ENCODE measurements at regions not wholly inside any gene's neighbourhood (a gene's known extent, or its start where the extent isn't known, plus 50 kb on each side); places are given as distances from the start of the nearest gene placed in this dataset.

GRCh38 chr4:177191991-177192390 lies 117.7 kb upstream of the NEIL3 start:
- TF ChIP-seq REST (IDR thresholded peaks at IDR 0.05; ENCODE audit: insufficient read depth in 1 of 2, low read depth in 2 of 2, low read length in 2 of 2) (no peak), POLR2AphosphoS5 (IDR thresholded peaks at IDR 0.05; ENCODE audit: low read depth, low read length) (no peak), SIN3A (IDR thresholded peaks at IDR 0.05; ENCODE audit: borderline replicate concordance, insufficient read depth, low read length) (no peak), FOXP2 (optimal IDR thresholded peaks at IDR 0.05; ENCODE audit: borderline replicate concordance, extremely low read depth, extremely low read length, insufficient read depth) (no peak), TAF1 (IDR thresholded peaks at IDR 0.05; ENCODE audit: borderline replicate concordance, insufficient read depth, low read length) (no peak)

GRCh38 chr4:177194906-177195305 lies 114.8 kb upstream of the NEIL3 start:
- no peak for TF ChIP-seq FOXP2 (optimal IDR thresholded peaks at IDR 0.05; ENCODE audit: borderline replicate concordance, extremely low read depth, extremely low read length, insufficient read depth)
- TF ChIP-seq REST (IDR thresholded peaks at IDR 0.05; ENCODE audit: insufficient read depth in 1 of 2, low read depth in 2 of 2, low read length in 2 of 2) = no peak
- no peak for TF ChIP-seq SIN3A (IDR thresholded peaks at IDR 0.05; ENCODE audit: borderline replicate concordance, insufficient read depth, low read length)
- no peak for TF ChIP-seq TAF1 (IDR thresholded peaks at IDR 0.05; ENCODE audit: borderline replicate concordance, insufficient read depth, low read length)
- TF ChIP-seq POLR2AphosphoS5 (IDR thresholded peaks at IDR 0.05; ENCODE audit: low read depth, low read length) = no peak

GRCh38 chr4:177196615-177197014 lies 113.1 kb upstream of the NEIL3 start:
- TF ChIP-seq REST (IDR thresholded peaks at IDR 0.05; ENCODE audit: insufficient read depth in 1 of 2, low read depth in 2 of 2, low read length in 2 of 2) (no peak), POLR2AphosphoS5 (IDR thresholded peaks at IDR 0.05; ENCODE audit: low read depth, low read length) (no peak), FOXP2 (optimal IDR thresholded peaks at IDR 0.05; ENCODE audit: borderline replicate concordance, extremely low read depth, extremely low read length, insufficient read depth) (no peak), SIN3A (IDR thresholded peaks at IDR 0.05; ENCODE audit: borderline replicate concordance, insufficient read depth, low read length) (no peak)

GRCh38 chr4:177201614-177202013 lies 108.1 kb upstream of the NEIL3 start:
- TF ChIP-seq TAF1 (IDR thresholded peaks at IDR 0.05; ENCODE audit: borderline replicate concordance, insufficient read depth, low read length) (no peak), SIN3A (IDR thresholded peaks at IDR 0.05; ENCODE audit: borderline replicate concordance, insufficient read depth, low read length) (no peak), POLR2AphosphoS5 (IDR thresholded peaks at IDR 0.05; ENCODE audit: low read depth, low read length) (no peak), FOXP2 (optimal IDR thresholded peaks at IDR 0.05; ENCODE audit: borderline replicate concordance, extremely low read depth, extremely low read length, insufficient read depth) (no peak), REST (IDR thresholded peaks at IDR 0.05; ENCODE audit: insufficient read depth in 1 of 2, low read depth in 2 of 2, low read length in 2 of 2) (no peak)

- TF ChIP-seq TAF1 (IDR thresholded peaks at IDR 0.05; ENCODE audit: borderline replicate concordance, insufficient read depth, low read length) (no peak), REST (IDR thresholded peaks at IDR 0.05; ENCODE audit: insufficient read depth in 1 of 2, low read depth in 2 of 2, low read length in 2 of 2) (no peak), SIN3A (IDR thresholded peaks at IDR 0.05; ENCODE audit: borderline replicate concordance, insufficient read depth, low read length) (no peak), FOXP2 (optimal IDR thresholded peaks at IDR 0.05; ENCODE audit: borderline replicate concordance, extremely low read depth, extremely low read length, insufficient read depth) (no peak), POLR2AphosphoS5 (IDR thresholded peaks at IDR 0.05; ENCODE audit: low read depth, low read length) (no peak)
These were observed 105.5 kb upstream of the NEIL3 start for GRCh38 chr4:177204126-177204525.

Measured in PFSK-1 (cell line).